ENCODE measurements at regions not wholly inside any gene's neighbourhood (a gene's known extent, or its start where the extent isn't known, plus 50 kb on each side); places are given as distances from the start of the nearest gene placed in this dataset.

GRCh38 chr4:138616775-138617174 lies 374.6 kb upstream of the SLC7A11 start:
- Histone ChIP-seq H3K4me2 (ENCODE audit: insufficient read depth, low read length) (no peak overlapping the region), H3K79me2 (ENCODE audit: control insufficient read depth, insufficient read depth, low read length) (no peaks in the 10 kb centered on the region), H3K27ac (ENCODE audit: insufficient read depth, low read depth, low read length) (no peak overlapping the region), H3K4me1 (ENCODE audit: control insufficient read depth, extremely low read depth, insufficient read depth, low read length) (no peaks in the 10 kb centered on the region), H3K9ac (replicated peaks; ENCODE audit: extremely low read depth, insufficient read depth, low read length) (no peak overlapping the region), H3K9me3 (replicated peaks; ENCODE audit: control insufficient read depth, insufficient read depth, low read length) (no peaks in the 10 kb centered on the region), H4K20me1 (replicated peaks; ENCODE audit: control insufficient read depth, extremely low read depth, insufficient read depth, low read length) (no peaks in the 10 kb centered on the region), H3K9me1 (replicated peaks; ENCODE audit: control insufficient read depth, extremely low read depth, insufficient read depth, low read length) (no peaks in the 10 kb centered on the region), H3K27me3 (ENCODE audit: control insufficient read depth in 2 of 2, insufficient read depth in 2 of 2, low read length in 2 of 2) (peaks cover 0 to 2% of the 10 kb centered on the region in 2 experiments), H2AFZ (ENCODE audit: low read depth, low read length) (no peak overlapping the region), H3K4me3 (replicated peaks in 1 of 3; ENCODE audit: insufficient read depth in 1 of 3, low read depth in 1 of 3, low read length in 3 of 3) (no peak overlapping the region), H3K36me3 (ENCODE audit: control insufficient read depth in 2 of 2, extremely low read depth in 1 of 2, insufficient read depth in 2 of 2, low read length in 2 of 2) (no peaks in the 10 kb centered on the region)
- FAIRE-seq (no peak), DNase-seq (ENCODE audit: low read depth, low spot score) (no peak)
- ChIA-PET CTCF (interaction anchor here (1.0 kb wide), 1 partner anchor 10 kb away, joined by 5 read pairs; no protein-coding TSS in a partner anchor), POLR2A (no interaction called here)
- BruUV-seq (replicated peaks) = no TSS peak
- dilution Hi-C loops (cut with MboI; ENCODE audit: extremely low pct_ligation_motif_present, low sequenced_read_pairs) = no loop called here
- TF ChIP-seq GATA2 (IDR thresholded peaks at IDR 0.05; ENCODE audit: insufficient read depth, insufficient read length, low read depth, low read length) (no peak), MYC (IDR thresholded peaks at IDR 0.05; ENCODE audit: low read depth, low read length) (no peak), POLR2A (IDR thresholded peaks at IDR 0.05; ENCODE audit: low read depth, low read length) (no peak), EZH2 (IDR thresholded peaks at IDR 0.05; ENCODE audit: borderline replicate concordance, low read depth, low read length, severe bottlenecking) (no peak), CTCF (IDR thresholded peaks at IDR 0.05; ENCODE audit: extremely low read depth in 1 of 2, insufficient read depth in 1 of 2, low read depth in 1 of 2, low read length in 2 of 2) (no peak), POLR2AphosphoS5 (IDR thresholded peaks at IDR 0.05; ENCODE audit: insufficient read depth, low read depth, low read length) (no peak), JUN (IDR thresholded peaks at IDR 0.05; ENCODE audit: borderline replicate concordance, insufficient read depth, insufficient read length, low read depth) (no peak), FOS (IDR thresholded peaks at IDR 0.05; ENCODE audit: borderline replicate concordance, insufficient read depth, low read length) (no peak)
- intact Hi-C loops (cut with micrococcal nuclease) = no loop called here
